ENCODE measurements at regions not wholly inside any gene's neighbourhood (a gene's known extent, or its start where the extent isn't known, plus 50 kb on each side); places are given as distances from the start of the nearest gene placed in this dataset.

GRCh38 chr22:47965896-47966295, 1203.4 kb downstream of the TBC1D22A start:
- TF ChIP-seq CTCF (IDR thresholded peaks at IDR 0.05) (no peak), POLR2AphosphoS5 (IDR thresholded peaks at IDR 0.05) (no peak), POLR2A (IDR thresholded peaks at IDR 0.05) (no peak)
